MM.1S (cell line): ENCODE measurements at regions not wholly inside any gene's neighbourhood (a gene's known extent, or its start where the extent isn't known, plus 50 kb on each side); places are given as distances from the start of the nearest gene placed in this dataset.

Experiments
- DNase-seq: peaks from one replicate; pipeline ENCODE4 v3.0.0-alpha.2; 2015
- H2AFZ ChIP-seq: fragments of 300-600 bp; sonication (generic); 2 replicates; pipeline ENCODE4 v1.6.0; 2016; ENCODE audit warnings: antibody characterized with exemption, low read length
- H3F3A ChIP-seq: fragments of 300-600 bp; sonication (generic); 2 replicates; pipeline ENCODE4 v1.6.1; 2016; ENCODE audit warnings: mild to moderate bottlenecking, antibody characterized with exemption, low read length, moderate library complexity, mixed read lengths; ENCODE audit not compliant: insufficient read depth
- H3K27ac ChIP-seq: fragments of 300-600 bp; sonication (generic); 2 replicates; pipeline ENCODE4 v1.5.1; 2016; ENCODE audit warnings: mild to moderate bottlenecking, low read length
- H3K27me3 ChIP-seq: fragments of 300-600 bp; sonication (generic); replicated peaks from 2 replicates; pipeline ENCODE4 v1.6.0; 2016; ENCODE audit warnings: low read length; ENCODE audit not compliant: insufficient read depth
- H3K36me3 ChIP-seq: fragments of 300-600 bp; sonication (generic); replicated peaks from 2 replicates; pipeline ENCODE4 v1.6.1; 2016; ENCODE audit warnings: mild to moderate bottlenecking, low read length, mixed read lengths; ENCODE audit not compliant: insufficient read depth
- H3K4me1 ChIP-seq: fragments of 300-600 bp; sonication (generic); 2 replicates; pipeline ENCODE4 v1.6.1; 2016; ENCODE audit warnings: low read length, mixed read lengths
- H3K4me2 ChIP-seq: fragments of 300-600 bp; sonication (generic); 2 replicates; pipeline ENCODE4 v1.6.0; 2016; ENCODE audit warnings: low read depth, low read length
- H3K4me3 ChIP-seq: fragments of 300-600 bp; sonication (generic); 2 replicates; pipeline ENCODE4 v1.5.1; 2016; ENCODE audit warnings: low read length, mixed read lengths
- H3K79me2 ChIP-seq: fragments of 300-600 bp; sonication (generic); 2 replicates; pipeline ENCODE4 v1.6.1; 2016; ENCODE audit warnings: mixed run types, low read length, mixed read lengths
- H3K9ac ChIP-seq: fragments of 300-600 bp; sonication (generic); 2 replicates; pipeline ENCODE4 v1.6.1; 2016; ENCODE audit warnings: low read length, mixed read lengths
- H3K9me2 ChIP-seq: fragments of 300-600 bp; sonication (generic); replicated peaks from 2 replicates; pipeline ENCODE4 v1.6.1; 2016; ENCODE audit warnings: mild to moderate bottlenecking, low read length, mixed read lengths; ENCODE audit not compliant: insufficient read depth
- H3K9me3 ChIP-seq: fragments of 300-600 bp; sonication (generic); replicated peaks from 2 replicates; pipeline ENCODE4 v1.6.1; 2016; ENCODE audit warnings: mild to moderate bottlenecking, low read length, mixed read lengths; ENCODE audit not compliant: insufficient read depth
- H4K20me1 ChIP-seq: fragments of 300-600 bp; sonication (generic); 2 replicates; pipeline ENCODE4 v1.6.1; 2016; ENCODE audit warnings: mild to moderate bottlenecking, low read length, moderate library complexity, mixed read lengths; ENCODE audit not compliant: insufficient read depth
- CTCF ChIP-seq: fragments of 300-600 bp; sonication (generic); IDR thresholded peaks from 2 replicates; pipeline ENCODE4 v1.5.1; 2016; ENCODE audit warnings: antibody characterized with exemption, low read length, mixed read lengths
- EZH2 ChIP-seq: fragments of 300-600 bp; sonication (generic); optimal IDR thresholded peaks from 2 replicates; pipeline ENCODE3; 2017; ENCODE audit warnings: low read depth, mild to moderate bottlenecking, antibody characterized with exemption, low read length, mixed read lengths
- EZH2phosphoT487 ChIP-seq: fragments of 300-600 bp; sonication (generic); IDR thresholded peaks from 2 replicates; pipeline ENCODE4 v1.6.1; 2018; ENCODE audit warnings: antibody characterized with exemption, low read length

DNA sequence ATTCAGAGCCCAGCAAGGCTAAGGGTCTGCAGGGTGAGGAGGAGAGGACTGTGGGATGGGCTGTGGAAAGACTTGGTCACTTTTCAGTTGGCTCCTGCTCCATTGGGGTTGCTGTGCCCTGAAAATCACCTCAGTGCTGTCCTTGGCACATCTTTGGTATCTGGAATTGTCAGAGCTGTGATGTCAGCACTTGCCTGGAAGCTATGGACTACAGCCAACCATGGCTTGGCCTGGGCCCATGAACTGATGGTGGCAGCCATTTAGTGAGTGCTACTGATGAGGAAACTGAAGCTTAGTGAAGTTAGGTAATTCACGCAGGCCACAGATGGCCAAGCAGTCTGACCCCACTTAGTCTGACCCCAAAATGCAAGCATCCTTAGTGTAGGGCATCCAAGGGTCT is 121.8 kb upstream of the SERPINE2 start:
- Histone ChIP-seq H3K27me3 (no peaks in the 10 kb centered on the region), H2AFZ (no peak overlapping the region), H4K20me1 (no peaks in the 10 kb centered on the region), H3K9ac (no peak overlapping the region), H3K4me2 (no peak overlapping the region), H3K9me3 (no peaks in the 10 kb centered on the region), H3K27ac (no peak overlapping the region), H3K4me3 (no peak overlapping the region), H3K36me3 (no peaks in the 10 kb centered on the region), H3F3A (no peaks in the 10 kb centered on the region), H3K4me1 (no peaks in the 10 kb centered on the region), H3K79me2 (no peaks in the 10 kb centered on the region), H3K9me2 (no peaks in the 10 kb centered on the region)
- TF ChIP-seq EZH2phosphoT487 (no peak), EZH2 (no peak), CTCF (no peak)
- no peak for DNase-seq

DNA sequence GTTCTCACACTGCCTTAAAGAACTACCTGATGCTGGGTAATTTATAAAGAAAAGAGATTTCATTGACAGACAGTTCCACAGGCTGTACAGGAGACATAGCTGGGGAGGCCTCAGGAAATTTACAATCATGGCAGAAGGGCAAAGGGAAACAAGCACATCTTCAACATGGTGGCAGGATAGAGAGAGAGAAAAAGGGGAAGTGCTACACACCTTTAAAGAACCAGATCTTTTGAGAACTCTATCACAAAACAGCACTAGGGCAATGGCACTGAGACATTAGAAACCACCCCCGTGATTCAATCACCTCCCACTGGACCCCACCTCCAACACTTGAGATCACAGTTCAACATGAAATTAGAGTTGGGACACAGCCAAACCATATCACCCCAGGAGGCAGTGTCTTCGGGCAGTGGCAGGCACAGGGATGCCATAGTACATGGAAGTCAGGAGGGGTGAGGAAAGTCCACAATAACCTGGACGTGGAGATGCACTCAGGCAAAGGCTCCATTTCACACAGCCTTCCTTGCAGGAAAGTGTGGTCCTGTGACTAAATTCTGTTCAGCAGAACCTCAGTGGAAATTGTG is 120.4 kb upstream of the SERPINE2 start:
- no peak overlapping the region for H2AFZ ChIP-seq
- no peak overlapping the region for H3K9ac ChIP-seq
- H3K79me2 ChIP-seq: no peaks in the 10 kb centered on the region
- no peak for DNase-seq
- no peak overlapping the region for H3K27ac ChIP-seq
- H3K9me3 ChIP-seq: no peaks in the 10 kb centered on the region
- H3K27me3 ChIP-seq: no peaks in the 10 kb centered on the region
- H3K4me3 ChIP-seq: no peak overlapping the region
- H3K4me1 ChIP-seq: no peaks in the 10 kb centered on the region
- no peaks in the 10 kb centered on the region for H3K9me2 ChIP-seq
- H4K20me1 ChIP-seq: no peaks in the 10 kb centered on the region
- H3F3A ChIP-seq: no peaks in the 10 kb centered on the region
- no peak overlapping the region for H3K4me2 ChIP-seq
- no peaks in the 10 kb centered on the region for H3K36me3 ChIP-seq
- TF ChIP-seq EZH2 (no peak), CTCF (no peak), EZH2phosphoT487 (no peak)

GRCh38 chr2:224158831-224159230 is 119.7 kb upstream of the SERPINE2 start:
- H3K27ac ChIP-seq: no peak overlapping the region
- H3K9ac ChIP-seq: no peak overlapping the region
- H3K27me3 ChIP-seq: no peaks in the 10 kb centered on the region

More at GRCh38 chr2:224158831-224159230, 119.7 kb upstream of the SERPINE2 start:
- no peak for DNase-seq
- no peaks in the 10 kb centered on the region for H4K20me1 ChIP-seq
- no peak overlapping the region for H3K4me3 ChIP-seq
- H2AFZ ChIP-seq: no peak overlapping the region
- no peaks in the 10 kb centered on the region for H3K79me2 ChIP-seq
- H3K9me3 ChIP-seq: no peaks in the 10 kb centered on the region
- no peak for TF ChIP-seq EZH2phosphoT487
- no peak for TF ChIP-seq CTCF
- no peak for TF ChIP-seq EZH2
- H3K36me3 ChIP-seq: no peaks in the 10 kb centered on the region
- no peaks in the 10 kb centered on the region for H3K9me2 ChIP-seq
- H3K4me2 ChIP-seq: no peak overlapping the region
- H3F3A ChIP-seq: no peaks in the 10 kb centered on the region
- H3K4me1 ChIP-seq: no peaks in the 10 kb centered on the region
